Hepatocyte (in vitro differentiated cells): ENCODE measurements at regions not wholly inside any gene's neighbourhood (a gene's known extent, or its start where the extent isn't known, plus 50 kb on each side); places are given as distances from the start of the nearest gene placed in this dataset.

Source experiments
- DNase-seq: peaks from one replicate; pipeline ENCODE4 v3.0.0-alpha.2; 2016; ENCODE audit warnings: low spot score
- H2AFZ ChIP-seq: fragments of 200-600 bp; sonication (generic); 2 replicates; pipeline ENCODE4 v1.6.0; 2016; ENCODE audit warnings: antibody characterized with exemption, mild to moderate bottlenecking
- H3K27ac ChIP-seq: fragments of 200-600 bp; sonication (generic); 2 replicates; pipeline ENCODE4 v1.5.1; 2016; ENCODE audit warnings: mild to moderate bottlenecking
- H3K27me3 ChIP-seq: fragments of 200-600 bp; sonication (generic); 2 replicates; pipeline ENCODE4 v1.6.1; 2016
- H3K36me3 ChIP-seq: fragments of 200-600 bp; sonication (generic); replicated peaks from 2 replicates; pipeline ENCODE4 v1.5.1; 2016; ENCODE audit warnings: low read depth; ENCODE audit not compliant: insufficient read depth
- H3K4me1 ChIP-seq: fragments of 200-600 bp; sonication (generic); 2 replicates; pipeline ENCODE4 v1.5.1; 2016; ENCODE audit warnings: mild to moderate bottlenecking, moderate library complexity; ENCODE audit not compliant: insufficient read depth
- H3K4me2 ChIP-seq: fragments of 200-600 bp; sonication (generic); 2 replicates; pipeline ENCODE4 v1.6.0; 2016
- H3K4me3 ChIP-seq: fragments of 200-600 bp; sonication (generic); 2 replicates; pipeline ENCODE4 v1.5.1; 2016; ENCODE audit warnings: mild to moderate bottlenecking
- H3K79me2 ChIP-seq: fragments of 200-600 bp; sonication (generic); 2 replicates; pipeline ENCODE4 v1.6.0; 2017; ENCODE audit warnings: mild to moderate bottlenecking
- H3K9me2 ChIP-seq: fragments of 200-600 bp; sonication (generic); replicated peaks from 2 replicates; pipeline ENCODE4 v1.6.0; 2017; ENCODE audit warnings: mild to moderate bottlenecking; ENCODE audit not compliant: insufficient read depth
- H3K9me3 ChIP-seq: fragments of 200-600 bp; sonication (generic); 2 replicates; pipeline ENCODE4 v1.5.1; 2016; ENCODE audit warnings: low read depth, mild to moderate bottlenecking
- H4K20me1 ChIP-seq: fragments of 200-600 bp; sonication (generic); 2 replicates; pipeline ENCODE4 v1.6.0; 2016; ENCODE audit warnings: mild to moderate bottlenecking; ENCODE audit not compliant: insufficient read depth, poor library complexity, severe bottlenecking
- EZH2 ChIP-seq: fragments of 200-600 bp; sonication (generic); IDR thresholded peaks from 2 replicates; pipeline ENCODE4 v1.6.1; 2016; ENCODE audit warnings: antibody characterized with exemption, mild to moderate bottlenecking, borderline replicate concordance
- EZH2phosphoT487 ChIP-seq: fragments of 200-600 bp; sonication (generic); IDR thresholded peaks from one replicate; pipeline ENCODE4 v1.6.1; 2018; ENCODE audit warnings: antibody characterized with exemption, mild to moderate bottlenecking, low read depth, moderate library complexity; ENCODE audit not compliant: unreplicated experiment, severe bottlenecking
- WGBS: methylation state at CpG from one replicate; pipeline ENCODE4 v1.1.6; 2016; ENCODE audit warnings: low lambda C conversion rate; ENCODE audit errors: missing lambda C conversion rate; 5-methylcytosine and 5-hydroxymethylcytosine counted together
- TF ChIP-seq, protein P1 (sequence below): fragments of 200-600 bp; sonication (generic); IDR thresholded peaks from 2 replicates; pipeline ENCODE4 v1.5.1; 2016; ENCODE audit warnings: antibody characterized with exemption, mild to moderate bottlenecking; ENCODE audit not compliant: poor library complexity

DNA sequence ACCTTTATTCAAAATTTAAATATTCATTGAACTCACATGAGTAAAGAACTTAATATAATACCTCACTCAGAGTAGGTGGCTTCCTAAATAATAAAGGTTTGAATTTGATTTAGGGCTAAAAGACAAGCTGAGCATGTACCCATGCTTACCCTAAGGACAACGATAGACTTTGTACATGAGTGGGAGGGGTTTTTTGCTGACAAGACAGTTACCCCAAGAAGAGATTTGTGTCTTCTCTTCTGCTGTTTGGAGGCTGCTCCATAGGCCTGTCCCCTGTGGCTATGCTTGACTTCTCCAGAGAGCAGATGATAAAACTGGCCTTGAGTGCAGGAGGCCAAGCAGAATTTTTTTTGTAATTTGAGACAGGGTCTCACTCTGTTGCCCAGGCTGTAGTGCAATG lies 383.9 kb downstream of the TMEM182 start:
- H3K4me2 ChIP-seq, result no peak overlapping the region
- H3K4me3 ChIP-seq, result no peak overlapping the region
- no peaks in the 10 kb centered on the region for H3K79me2 ChIP-seq
- H3K36me3 ChIP-seq, result no peaks in the 10 kb centered on the region
- H3K27ac ChIP-seq, result no peak overlapping the region
- H2AFZ ChIP-seq, result no peak overlapping the region
- WGBS, result 95% methylated on average over 1 of the region's 1 CpG
- H4K20me1 ChIP-seq, result no peaks in the 10 kb centered on the region
- DNase-seq, result no peak
- no peaks in the 10 kb centered on the region for H3K9me3 ChIP-seq
- TF ChIP-seq, protein P1, sequence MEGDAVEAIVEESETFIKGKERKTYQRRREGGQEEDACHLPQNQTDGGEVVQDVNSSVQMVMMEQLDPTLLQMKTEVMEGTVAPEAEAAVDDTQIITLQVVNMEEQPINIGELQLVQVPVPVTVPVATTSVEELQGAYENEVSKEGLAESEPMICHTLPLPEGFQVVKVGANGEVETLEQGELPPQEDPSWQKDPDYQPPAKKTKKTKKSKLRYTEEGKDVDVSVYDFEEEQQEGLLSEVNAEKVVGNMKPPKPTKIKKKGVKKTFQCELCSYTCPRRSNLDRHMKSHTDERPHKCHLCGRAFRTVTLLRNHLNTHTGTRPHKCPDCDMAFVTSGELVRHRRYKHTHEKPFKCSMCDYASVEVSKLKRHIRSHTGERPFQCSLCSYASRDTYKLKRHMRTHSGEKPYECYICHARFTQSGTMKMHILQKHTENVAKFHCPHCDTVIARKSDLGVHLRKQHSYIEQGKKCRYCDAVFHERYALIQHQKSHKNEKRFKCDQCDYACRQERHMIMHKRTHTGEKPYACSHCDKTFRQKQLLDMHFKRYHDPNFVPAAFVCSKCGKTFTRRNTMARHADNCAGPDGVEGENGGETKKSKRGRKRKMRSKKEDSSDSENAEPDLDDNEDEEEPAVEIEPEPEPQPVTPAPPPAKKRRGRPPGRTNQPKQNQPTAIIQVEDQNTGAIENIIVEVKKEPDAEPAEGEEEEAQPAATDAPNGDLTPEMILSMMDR, result no peak
- TF ChIP-seq EZH2phosphoT487, result no peak
- no peak for TF ChIP-seq EZH2
- no peaks in the 10 kb centered on the region for H3K27me3 ChIP-seq
- no peaks in the 10 kb centered on the region for H3K9me2 ChIP-seq
- no peaks in the 10 kb centered on the region for H3K4me1 ChIP-seq

- Histone ChIP-seq H3K9me3 (no peaks in the 10 kb centered on the region), H3K27me3 (peaks cover 6% of the 10 kb centered on the region), H3K79me2 (no peaks in the 10 kb centered on the region), H2AFZ (no peak overlapping the region), H3K4me3 (no peak overlapping the region), H4K20me1 (no peaks in the 10 kb centered on the region), H3K36me3 (no peaks in the 10 kb centered on the region), H3K9me2 (no peaks in the 10 kb centered on the region), H3K4me2 (no peak overlapping the region), H3K27ac (no peak overlapping the region), H3K4me1 (no peaks in the 10 kb centered on the region)
- no peak for TF ChIP-seq EZH2
- TF ChIP-seq, protein P1, result no peak
- no peak for DNase-seq
- 92% methylated on average over 3 of the region's 3 CpGs for WGBS
These were observed 389.2 kb downstream of the TMEM182 start for GRCh38 chr2:103151046-103151445.

- WGBS, result 82% methylated on average over 2 of the region's 2 CpGs
These were observed 390.7 kb downstream of the TMEM182 start for GRCh38 chr2:103152556-103152955.

GRCh38 chr2:103153580-103154284 lies 391.9 kb downstream of the TMEM182 start:
- Histone ChIP-seq H3K4me1 (no peaks in the 10 kb centered on the region), H2AFZ (no peak overlapping the region), H3K9me2 (no peaks in the 10 kb centered on the region), H3K4me2 (no peak overlapping the region), H3K9me3 (no peaks in the 10 kb centered on the region), H4K20me1 (no peaks in the 10 kb centered on the region), H3K36me3 (no peaks in the 10 kb centered on the region), H3K27me3 (peaks cover 9% of the 10 kb centered on the region), H3K27ac (no peak overlapping the region), H3K79me2 (no peaks in the 10 kb centered on the region), H3K4me3 (no peak overlapping the region)
- 83% methylated on average over 9 of the region's 9 CpGs for WGBS
- no peak for DNase-seq
- TF ChIP-seq EZH2 (no peak), EZH2phosphoT487 (no peak)
- TF ChIP-seq, protein P1, result no peak

More at GRCh38 chr2:103152556-103152955, 390.7 kb downstream of the TMEM182 start:
- Histone ChIP-seq H3K4me2 (no peak overlapping the region), H4K20me1 (no peaks in the 10 kb centered on the region), H3K36me3 (no peaks in the 10 kb centered on the region), H3K4me3 (no peak overlapping the region), H3K4me1 (no peaks in the 10 kb centered on the region), H3K79me2 (no peaks in the 10 kb centered on the region), H3K27me3 (peaks cover 9% of the 10 kb centered on the region), H2AFZ (no peak overlapping the region), H3K9me3 (no peaks in the 10 kb centered on the region), H3K27ac (no peak overlapping the region), H3K9me2 (no peaks in the 10 kb centered on the region)
- TF ChIP-seq EZH2phosphoT487 (no peak), EZH2 (no peak)
- DNase-seq, result no peak
